HEK293T (cell line): ENCODE measurements at regions not wholly inside any gene's neighbourhood (a gene's known extent, or its start where the extent isn't known, plus 50 kb on each side); places are given as distances from the start of the nearest gene placed in this dataset.

Source experiments
- FOXA1 ChIP-seq: fragments of 450-650 bp; IDR thresholded peaks from 2 replicates; pipeline ENCODE4 v1.6.1; 2016; ENCODE audit warnings: mild to moderate bottlenecking
- FOXM1 ChIP-seq: fragments of 450-650 bp; IDR thresholded peaks from 2 replicates; pipeline ENCODE4 v1.6.1; 2017; ENCODE audit warnings: mild to moderate bottlenecking, borderline replicate concordance
- LEF1 ChIP-seq: fragments of 450-650 bp; IDR thresholded peaks from 2 replicates; pipeline ENCODE4 v1.6.1; 2017; ENCODE audit warnings: mild to moderate bottlenecking, borderline replicate concordance
- NFRKB ChIP-seq: fragments of 450-650 bp; IDR thresholded peaks from 2 replicates; pipeline ENCODE4 v1.6.1; 2016; ENCODE audit warnings: mild to moderate bottlenecking, moderate library complexity
- SP1 ChIP-seq: fragments of 450-650 bp; IDR thresholded peaks from 2 replicates; pipeline ENCODE4 v1.6.1; 2017
- ZNF384 ChIP-seq: fragments of 450-650 bp; IDR thresholded peaks from 2 replicates; pipeline ENCODE4 v1.6.1; 2016

DNA sequence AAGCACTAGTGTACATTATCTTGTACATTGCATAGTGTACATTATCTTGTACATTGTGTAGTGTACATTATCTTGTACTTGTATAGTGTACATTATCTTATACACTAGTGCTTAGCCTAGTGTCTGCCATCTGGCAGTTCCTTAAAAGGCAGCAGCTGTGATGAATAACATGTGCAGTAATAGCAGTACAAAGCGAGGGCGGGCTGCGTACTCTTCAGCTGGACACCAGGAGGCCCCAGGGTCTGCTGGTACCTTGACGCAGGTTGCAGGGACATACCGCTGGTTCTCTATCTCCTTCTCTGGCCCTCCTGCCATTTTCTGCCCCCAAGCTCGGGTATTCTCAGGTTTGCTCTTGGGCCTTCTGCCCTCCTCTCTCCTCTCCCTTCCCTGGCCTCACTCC, 149.6 kb downstream of the SEC16B start:
- no peak for TF ChIP-seq FOXM1
- no peak for TF ChIP-seq FOXA1
- no peak for TF ChIP-seq SP1
- TF ChIP-seq ZNF384 = no peak
- TF ChIP-seq NFRKB = no peak
- no peak for TF ChIP-seq LEF1
